ENCODE measurements at regions not wholly inside any gene's neighbourhood (a gene's known extent, or its start where the extent isn't known, plus 50 kb on each side); places are given as distances from the start of the nearest gene placed in this dataset.
"Not testable (repeated sequence)": the region's sequence is repeated elsewhere in the genome, so short reads cannot be mapped to it uniquely, and the experiment has no call there.

- not testable (repeated sequence) for TF ChIP-seq CTCF (conservative IDR thresholded peaks at IDR 0.05; ENCODE audit: low read depth in 2 of 2); CREB1 (CRISPR knock-in tag; IDR thresholded peaks at IDR 0.05; ENCODE audit: low read depth); EZH2 (IDR thresholded peaks at IDR 0.05; ENCODE audit: low read depth, unreplicated experiment); REST (IDR thresholded peaks at IDR 0.05; ENCODE audit: unreplicated experiment); ZNF462 (CRISPR knock-in tag; IDR thresholded peaks at IDR 0.05); POLR2AphosphoS5 (IDR thresholded peaks at IDR 0.05; ENCODE audit: low read depth); EZH2phosphoT487 (IDR thresholded peaks at IDR 0.05; ENCODE audit: unreplicated experiment); ZNF331 (CRISPR knock-in tag; IDR thresholded peaks at IDR 0.05; ENCODE audit: low read depth); NANOG (IDR thresholded peaks at IDR 0.05; ENCODE audit: borderline replicate concordance); ETS1 (IDR thresholded peaks at IDR 0.05); ZNF114 (CRISPR knock-in tag; IDR thresholded peaks at IDR 0.05); JUNB (IDR thresholded peaks at IDR 0.05; ENCODE audit: unreplicated experiment); STAT1 (IDR thresholded peaks at IDR 0.05; ENCODE audit: unreplicated experiment)
These were observed 97.5 kb upstream of the SLC25A48 start for GRCh38 chr5:135736952-135737351.
